ENCODE measurements at regions not wholly inside any gene's neighbourhood (a gene's known extent, or its start where the extent isn't known, plus 50 kb on each side); places are given as distances from the start of the nearest gene placed in this dataset.
"Not testable (repeated sequence)": the region's sequence is repeated elsewhere in the genome, so short reads cannot be mapped to it uniquely, and the experiment has no call there.

DNA sequence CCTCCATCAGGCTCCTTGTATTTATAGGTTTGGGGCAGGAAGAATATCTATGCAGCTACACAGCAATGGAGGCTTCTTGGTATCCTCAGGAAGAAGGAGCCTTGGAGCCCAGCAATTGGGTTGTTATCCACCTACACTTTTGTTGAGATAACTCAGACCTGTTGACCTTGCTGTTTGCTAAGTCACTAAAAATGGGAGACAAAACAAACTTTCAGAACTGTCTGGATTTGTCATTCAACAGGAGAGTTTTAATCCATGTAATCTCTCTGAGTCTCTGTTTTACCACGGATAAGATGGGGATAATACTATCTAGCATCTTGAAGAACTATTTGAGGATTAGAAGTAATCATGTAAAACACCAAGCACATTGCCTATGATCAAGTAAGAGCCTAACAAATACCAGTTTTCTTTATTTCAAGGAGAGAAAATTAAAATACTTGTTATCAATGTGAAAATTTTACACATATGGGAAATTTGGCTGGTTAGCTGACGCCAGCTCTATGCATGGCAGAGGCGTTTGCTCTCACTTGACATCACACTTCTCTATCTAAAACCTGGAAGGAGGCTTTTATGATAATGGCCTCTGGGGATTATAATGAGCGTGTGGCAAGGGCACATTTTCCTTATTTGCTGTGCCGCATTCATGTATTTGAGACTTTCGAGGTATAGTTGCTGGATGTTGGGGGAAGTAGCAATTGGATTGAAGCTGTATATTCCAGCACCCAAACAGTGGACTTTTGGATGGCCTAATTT lies 215.6 kb downstream of the PDCD6IP start:
- DNase-seq, result no peak

DNA sequence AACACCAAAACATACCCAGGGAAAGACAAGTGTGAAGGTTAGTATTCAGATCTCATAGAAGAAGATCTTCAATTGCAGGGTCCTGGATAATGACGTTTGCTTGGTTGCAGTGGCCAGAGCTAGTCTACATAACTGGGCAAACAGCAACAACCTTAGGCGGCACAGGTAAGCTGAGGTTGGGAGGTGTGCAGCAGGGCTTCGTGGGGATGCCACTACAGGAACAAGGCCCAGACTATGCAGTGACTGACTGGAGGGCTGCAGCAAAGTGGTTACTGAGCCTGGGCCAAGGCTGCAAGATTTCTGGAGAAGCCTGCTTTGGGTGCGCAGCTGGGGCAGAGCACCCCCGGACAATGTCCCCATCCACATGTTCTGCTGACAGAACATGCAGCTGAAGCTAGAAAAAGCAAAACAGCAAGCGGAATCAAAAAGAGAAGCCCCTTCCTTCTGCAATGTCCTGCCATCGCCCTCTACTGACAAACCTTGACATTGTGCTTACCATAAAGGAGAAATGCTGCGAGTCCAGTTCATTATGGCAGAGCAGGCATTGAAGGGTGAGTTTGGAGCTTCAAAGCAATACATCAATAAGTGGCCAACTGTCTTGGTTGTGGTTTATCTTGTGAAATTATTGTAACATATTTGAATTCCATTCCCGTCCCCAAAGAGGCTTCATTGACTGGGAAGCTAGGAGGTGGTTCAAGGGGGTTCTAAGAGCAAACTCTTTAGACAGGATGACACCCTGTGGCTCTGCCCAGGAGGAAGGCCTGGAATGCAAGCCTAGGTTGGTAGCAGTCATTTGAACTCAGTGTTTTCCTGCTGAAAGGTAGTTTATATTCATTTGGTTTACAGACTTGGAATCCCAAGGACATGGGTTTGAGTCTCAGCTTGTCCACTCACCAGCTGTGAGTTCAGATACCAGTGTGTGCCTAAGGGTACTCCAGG lies 217.0 kb downstream of the PDCD6IP start:
- no peak for DNase-seq

DNA sequence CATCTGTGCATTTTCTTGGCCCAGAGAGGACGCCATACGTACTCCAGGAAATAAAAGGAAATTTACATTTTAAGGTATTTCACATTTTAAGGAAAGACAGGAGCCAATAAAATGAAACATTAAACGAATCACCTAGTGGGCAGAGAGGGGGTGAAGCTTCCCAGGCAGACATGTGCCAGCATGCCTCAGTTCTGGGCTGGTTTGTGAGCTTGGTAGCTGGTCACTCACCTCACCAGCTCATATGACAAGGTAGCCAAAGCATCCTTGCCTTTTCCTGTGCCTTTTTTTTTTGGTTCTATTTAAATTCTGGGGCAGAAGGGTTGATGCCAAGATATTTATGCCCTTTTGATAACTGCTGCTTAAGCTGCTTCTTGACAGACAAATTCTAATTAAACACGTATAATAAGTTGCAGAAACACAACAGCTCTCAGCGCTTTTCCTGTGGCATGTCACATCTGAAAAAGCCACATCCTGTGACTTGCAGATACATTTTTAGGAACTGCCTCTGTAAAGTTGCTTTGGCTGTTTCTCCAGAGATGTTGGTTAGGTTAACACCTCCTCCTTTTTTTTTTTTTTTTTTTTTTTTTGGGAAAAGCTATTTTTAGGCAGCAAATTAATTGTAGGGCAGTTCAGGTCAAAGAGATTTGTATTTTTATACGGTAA lies 218.6 kb downstream of the PDCD6IP start:
- no peak for DNase-seq

DNA sequence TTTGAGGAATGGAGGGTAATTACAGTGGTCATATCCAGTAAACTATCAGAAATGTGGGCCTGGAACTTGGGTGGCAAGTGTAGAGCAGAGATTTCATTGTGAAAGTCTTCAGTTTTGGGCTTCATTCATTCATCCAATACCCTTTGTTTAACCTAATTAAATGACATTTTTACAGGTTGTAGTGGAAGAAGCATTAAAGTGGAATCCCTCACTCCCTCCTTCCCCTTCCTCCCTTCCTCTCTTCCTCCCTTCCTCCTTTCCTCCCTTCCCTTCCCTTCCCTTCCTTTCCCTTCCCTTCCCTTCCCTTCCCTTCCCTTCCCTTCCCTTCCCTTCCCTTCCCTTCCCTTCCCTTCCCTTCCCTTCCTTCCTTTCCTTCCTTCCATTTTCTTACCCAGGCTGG lies 219.3 kb downstream of the PDCD6IP start:
- no peak for DNase-seq

DNA sequence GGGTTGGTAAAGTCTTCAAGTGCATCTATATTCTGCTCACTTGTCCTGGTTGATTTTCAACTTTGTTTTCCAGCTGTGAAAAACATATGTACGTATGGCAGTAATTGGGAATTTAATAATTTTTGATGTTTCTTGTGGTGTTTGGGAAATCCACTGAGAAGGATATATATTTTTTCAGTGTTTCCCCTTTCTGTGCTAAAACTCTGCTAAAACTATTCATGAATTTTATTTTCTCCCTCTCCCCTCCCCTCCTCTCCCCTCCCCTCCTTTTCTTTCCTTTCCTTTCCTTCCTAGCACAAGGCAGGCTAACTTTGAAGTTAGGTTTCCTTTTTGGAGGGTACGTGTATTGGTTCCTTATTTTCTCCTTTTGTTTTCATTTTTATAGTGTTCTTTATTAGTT lies 220.7 kb downstream of the PDCD6IP start:
- no peak for DNase-seq

DNA sequence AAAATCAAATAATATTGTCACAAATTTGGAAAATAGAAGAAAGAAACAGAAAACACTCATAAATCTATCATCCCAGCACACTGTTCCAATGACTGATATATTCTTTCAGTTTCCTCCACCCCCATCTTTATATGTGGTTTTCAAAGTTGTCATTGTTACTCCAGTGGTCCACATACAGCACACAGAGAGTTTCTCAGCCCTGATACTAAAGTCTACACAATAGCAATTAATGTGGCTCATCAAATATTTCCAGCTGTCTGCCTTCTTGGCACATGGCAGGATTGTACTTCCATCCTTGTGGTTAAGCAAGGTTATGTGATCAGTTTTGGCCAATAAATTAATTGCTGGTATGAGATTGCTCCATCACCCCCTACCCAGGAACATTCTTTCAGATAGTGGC lies 221.7 kb downstream of the PDCD6IP start:
- no peak for DNase-seq

DNA sequence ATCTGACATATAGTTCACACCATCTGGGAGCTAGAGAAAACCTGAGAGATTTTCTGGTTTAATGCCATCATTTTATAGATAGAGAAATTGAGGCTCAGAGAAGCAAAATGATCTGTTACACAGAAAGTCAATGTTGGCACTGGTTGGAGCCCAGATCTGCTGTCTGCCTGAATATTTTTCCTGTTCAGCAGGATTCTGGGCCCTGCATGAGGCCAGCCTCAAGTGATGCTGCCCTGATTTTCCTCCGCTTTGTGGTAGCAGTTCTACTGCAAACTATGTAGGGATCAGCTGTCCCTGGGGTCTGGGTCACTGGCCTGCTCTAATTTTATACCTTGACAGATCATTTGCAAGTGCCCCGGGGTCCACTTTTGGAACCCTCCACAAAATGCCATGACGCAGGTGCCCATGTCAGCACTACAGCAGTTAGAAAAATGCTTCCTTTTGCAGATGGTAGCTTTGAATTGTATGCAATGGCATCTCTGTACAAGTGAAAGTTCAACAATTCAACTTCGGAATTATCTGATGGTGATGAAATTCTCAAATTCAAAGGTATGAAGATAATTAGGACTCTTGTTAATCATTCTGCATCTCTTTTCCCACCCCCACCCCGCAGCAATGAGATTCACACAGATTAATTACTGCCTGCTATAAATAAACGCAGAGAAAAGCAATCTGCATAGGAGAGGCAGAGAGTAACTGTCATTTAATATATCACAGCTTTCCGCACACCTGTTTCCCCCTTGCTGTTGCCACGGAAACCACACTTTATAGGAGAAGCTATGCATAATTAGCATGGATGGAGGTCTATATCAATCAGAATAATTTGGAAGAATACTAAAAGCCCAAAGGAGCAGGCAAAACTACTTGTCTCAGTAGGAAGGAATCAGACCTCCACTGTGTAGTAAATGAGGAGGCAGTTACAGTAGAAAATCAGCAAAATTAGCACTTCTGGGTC lies 222.6 kb downstream of the PDCD6IP start:
- no peak for DNase-seq

DNA sequence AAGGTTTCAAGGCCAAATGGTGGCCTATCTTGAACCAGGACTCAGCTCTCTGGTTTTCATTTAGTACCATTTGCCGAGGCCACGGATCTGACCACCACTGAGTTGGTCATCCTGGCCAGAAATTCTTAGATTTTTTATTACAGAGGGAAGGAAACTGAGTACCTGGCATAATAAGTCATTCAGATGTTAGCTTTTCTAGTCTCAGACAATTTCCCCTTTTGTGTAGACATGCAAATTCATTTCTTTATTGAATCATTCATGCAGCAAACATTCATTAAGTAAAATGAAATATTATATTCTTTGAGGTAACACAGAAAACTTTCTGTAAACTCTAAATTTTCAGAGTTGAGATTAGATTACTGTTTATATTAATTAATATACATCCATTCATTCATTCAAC lies 223.7 kb downstream of the PDCD6IP start:
- no peak for DNase-seq

DNA sequence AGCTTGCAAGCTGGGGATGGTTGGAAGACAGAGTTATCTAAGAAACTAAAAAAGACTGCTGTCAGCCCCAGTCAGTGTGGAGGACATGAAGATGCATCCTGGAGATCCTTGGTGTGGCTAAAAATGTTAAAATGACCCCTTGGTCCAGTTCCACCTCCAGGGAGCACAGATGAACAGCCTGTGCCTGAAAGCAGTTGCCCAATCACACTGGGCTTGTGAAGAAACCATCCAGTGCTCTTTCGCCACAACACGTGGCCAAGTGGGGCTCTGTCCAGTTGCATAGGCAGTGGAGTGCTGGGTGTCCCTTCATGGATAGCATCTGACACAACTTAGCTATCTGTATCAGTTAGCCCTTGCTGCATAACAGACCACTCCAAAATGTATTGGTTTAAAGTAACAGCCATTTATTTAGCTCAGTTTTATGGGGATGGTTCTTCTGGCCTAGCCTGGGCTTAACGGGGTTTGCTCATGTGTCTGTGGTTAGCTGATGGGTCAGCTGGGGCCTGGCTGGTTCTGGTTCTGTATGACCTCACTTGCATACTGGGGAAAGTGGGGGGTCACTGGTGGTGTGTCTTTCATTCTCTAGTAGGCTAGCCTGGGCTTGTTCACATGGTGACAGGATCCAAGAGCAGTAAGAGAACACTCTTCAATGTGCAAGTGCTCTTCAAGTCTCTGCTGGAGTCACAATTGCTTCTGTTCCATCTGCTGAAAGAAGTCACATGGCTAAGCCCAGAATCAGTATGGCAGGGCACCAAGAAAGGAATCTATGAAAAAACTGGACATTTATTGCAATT lies 226.2 kb downstream of the PDCD6IP start:
- no peak for DNase-seq

DNA sequence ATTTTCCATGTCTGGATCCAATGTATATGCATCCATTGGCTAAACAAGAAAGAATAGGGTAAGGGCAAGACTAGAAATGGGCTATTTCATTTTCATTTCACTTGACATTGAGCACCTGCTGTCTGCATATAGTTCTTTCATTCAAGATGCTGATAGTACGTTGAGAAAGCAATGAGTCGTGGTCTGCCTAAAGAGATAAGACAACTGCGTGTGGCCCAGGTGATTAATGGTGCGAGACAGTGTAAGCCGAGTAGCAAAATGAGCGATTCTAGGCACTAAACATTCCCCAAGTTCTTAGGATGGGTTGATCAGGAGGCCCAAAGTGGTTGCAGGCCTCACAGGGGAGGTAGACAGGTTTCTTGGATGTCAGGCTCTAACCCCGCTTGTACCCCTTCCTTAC lies 235.4 kb downstream of the PDCD6IP start:
- DNase-seq, result no peak

DNA sequence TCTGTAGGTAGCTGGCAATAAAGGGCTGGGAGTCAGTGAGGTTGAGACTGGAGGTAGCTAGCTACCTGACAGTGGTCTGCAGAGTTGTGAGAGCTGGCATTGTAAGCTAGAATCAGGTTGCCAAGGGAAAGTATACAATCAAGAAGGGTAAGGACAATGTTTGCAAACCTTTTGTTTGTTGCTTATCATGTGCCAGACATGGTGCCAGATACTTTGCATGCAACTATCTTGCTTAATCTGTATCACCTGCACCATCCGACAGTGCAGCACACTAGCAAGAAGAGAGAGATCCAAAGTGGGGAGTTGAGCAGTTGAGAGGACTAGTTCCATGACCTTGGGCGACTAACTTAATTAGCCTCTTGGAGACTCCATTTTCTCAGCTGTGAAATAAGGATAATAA lies 236.4 kb downstream of the PDCD6IP start:
- DNase-seq, result no peak

DNA sequence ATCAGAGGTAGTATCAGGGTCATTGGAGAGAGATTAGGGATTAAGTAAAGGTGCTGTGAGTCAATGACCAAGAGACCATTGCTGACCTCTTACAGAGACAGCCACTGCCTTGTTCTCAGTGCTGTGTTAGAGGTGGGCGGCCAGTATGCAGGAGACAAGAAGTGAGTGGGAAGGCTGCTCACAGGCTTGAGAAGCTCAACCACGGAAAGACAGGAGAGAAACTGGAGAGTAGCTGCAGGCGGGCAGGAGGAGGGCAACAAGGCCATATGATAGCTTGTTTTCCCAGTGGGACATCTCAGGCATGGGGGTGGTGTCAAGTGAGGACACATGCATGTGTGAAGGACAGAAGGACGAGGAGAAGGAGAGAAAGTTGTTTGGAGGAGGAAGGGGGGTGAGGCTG lies 237.3 kb downstream of the PDCD6IP start:
- no peak for DNase-seq

DNA sequence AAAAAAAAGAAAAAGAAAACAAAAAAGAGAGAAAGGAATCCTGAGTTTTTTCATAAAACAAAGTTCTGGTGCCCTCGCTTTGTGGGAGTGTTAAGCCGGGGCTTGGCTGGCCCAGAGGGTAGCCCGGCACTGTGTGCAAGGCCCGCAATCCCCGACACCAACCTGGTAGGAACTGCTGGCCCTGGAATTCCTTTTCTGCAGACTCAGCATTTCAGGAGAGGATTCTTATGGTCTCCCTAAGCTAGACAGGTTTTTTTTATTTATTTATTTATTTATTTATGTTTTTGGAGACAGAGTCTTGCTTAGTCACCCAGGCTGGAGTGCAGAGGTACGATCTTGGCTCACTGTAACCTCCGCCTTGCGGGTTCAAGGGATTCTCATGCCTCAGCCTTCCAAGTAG lies 238.8 kb downstream of the PDCD6IP start:
- no peak for DNase-seq

DNA sequence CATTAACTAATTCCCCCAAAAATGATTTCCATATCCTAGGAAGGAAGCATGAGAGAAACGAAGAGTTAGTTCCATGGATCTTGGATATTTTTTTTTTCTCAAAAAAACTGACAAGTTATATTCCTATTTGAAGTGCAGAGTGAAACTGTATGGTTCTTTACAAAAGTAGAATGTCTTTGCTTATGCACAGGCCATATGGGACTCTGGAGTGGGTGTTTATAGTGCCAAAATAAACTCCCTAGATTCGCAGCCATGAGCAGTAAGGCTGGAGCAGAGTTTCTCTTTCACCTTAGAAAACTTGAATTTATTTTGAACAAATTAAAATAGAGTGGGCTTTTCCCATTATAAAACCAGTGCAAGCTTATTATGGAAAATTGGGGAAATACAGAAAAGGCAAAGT lies 239.7 kb downstream of the PDCD6IP start:
- no peak for DNase-seq

DNA sequence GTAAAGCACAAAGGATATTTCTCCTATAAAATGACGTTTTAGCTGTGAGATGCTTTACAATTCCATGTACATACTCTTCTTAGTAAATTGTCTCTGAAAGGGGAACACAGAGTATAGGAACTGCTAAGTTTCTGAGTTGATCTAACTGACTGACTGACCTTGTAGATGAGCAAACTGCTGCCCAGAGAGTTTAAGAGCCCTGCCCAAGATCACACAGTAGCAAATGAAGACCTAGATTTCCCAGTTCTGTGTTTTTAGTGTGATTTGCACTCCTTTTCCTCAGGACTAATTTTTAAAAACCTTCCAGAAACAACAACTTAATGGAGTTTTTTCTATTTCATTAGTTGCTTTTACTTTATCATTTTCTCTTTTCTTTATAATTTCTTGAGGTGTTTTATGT lies 247.7 kb downstream of the PDCD6IP start:
- no peak for DNase-seq

DNA sequence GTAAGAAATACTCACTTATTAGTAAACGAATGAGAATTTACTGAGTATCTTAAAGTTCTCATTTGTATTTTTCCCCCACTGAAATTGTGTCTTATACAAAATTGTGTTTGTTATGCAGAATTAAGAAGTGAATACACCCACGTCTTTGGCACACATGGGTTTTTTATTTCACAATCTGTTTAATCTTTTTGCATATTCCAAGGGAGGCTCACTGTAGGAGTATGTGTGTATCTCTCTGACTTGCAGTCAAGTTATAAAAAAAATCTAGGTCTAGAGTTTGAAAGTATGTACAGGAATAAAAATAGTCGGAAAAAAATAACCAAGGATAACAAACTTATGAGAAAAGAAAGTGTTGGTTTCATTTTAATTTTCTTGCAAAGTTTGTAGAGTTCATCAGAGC lies 255.2 kb downstream of the PDCD6IP start:
- no peak for DNase-seq

DNA sequence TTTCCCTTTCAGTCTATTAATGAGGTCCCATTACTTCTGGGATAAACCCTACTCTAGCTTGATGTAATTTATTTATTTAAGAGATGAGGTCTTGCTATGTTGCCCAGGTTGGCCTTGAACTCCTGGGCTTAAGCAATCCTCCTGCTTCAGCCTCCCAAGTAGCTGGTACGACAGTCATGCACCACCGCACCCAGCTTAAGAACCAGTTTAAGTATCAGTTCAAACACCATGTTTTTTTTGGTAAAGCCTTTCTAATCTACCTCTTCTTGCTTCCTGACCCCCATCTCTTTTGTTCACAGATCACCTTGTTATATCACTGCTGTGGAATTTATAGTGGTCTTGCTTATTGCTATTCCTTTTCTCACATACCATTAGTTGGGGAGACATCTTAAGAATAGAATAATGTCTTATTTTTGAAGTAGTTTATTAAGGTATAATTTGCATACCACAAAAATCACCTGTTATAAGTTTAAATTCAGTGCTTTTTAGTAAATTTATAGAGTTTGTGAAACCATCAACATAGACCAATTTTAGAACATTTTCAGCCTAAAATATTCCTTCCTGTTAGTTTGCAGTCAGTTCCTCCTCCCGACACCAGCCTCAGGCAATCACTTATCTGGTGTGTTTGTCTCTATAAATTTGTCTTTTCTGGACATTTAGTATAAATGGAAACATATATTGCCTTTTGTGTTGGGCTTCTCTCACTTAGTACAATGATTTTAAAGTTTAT lies 257.9 kb downstream of the PDCD6IP start:
- DNase-seq, result no peak

DNA sequence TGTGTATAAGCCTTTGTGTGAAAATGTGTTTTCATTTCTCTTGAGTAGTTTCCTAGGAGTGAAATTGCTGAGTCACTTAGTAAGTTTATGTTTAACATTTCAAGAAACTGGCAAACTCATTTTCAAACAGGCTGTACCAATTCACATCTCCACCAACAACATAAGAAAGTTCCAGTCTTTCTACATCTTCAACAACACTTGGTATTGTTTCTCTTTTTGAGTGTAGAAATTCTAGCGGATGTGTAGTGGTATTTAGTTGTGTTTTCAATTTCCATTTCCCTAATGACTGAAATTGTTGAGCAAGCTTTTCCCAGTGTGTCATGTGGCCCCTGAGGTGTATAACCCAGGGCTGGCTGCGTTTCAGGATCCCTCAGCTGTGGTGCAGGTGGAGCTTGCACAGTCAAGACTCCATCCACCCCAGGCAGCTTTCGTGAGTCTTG lies 258.5 kb downstream of the PDCD6IP start:
- peak; percentile 7 for DNase-seq

DNA sequence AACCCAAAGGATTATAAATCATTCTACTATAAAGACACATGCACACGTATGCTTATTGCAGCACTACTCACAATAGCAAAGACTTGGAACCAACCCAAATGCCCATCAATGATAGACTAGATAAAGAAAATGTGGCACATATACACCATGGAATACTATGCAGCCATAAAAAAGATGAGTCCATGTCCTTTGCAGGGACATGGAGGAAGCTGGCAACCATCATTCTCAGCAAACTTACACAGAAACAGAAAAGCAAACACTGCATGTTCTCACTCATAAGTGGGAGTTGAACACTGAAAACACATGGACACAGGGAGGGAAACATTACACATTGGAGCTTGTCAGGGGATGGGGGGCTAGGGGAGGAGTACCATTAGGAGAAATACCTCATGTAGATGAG lies 262.6 kb downstream of the PDCD6IP start:
- DNase-seq, result not testable (repeated sequence)

DNA sequence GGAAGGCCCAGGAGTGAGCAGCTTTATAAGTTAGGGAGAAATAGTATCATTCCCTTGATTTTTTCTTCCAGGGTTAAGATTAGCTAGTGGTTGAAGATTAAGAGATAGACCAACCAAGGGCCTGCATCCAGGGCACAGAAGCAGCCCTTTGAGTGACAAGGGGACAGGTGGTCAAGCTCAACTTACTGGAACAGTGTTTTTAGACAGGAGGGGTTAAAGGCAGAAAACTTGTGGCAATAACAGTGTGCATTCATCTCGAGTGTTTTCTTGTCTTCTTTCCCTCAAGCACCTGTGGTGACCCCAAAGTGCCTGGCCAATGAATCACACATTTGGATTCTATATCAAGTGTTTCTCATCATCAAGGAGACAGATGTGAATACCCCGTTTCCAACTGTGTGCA lies 267.5 kb downstream of the PDCD6IP start:
- DNase-seq, result no peak

DNA sequence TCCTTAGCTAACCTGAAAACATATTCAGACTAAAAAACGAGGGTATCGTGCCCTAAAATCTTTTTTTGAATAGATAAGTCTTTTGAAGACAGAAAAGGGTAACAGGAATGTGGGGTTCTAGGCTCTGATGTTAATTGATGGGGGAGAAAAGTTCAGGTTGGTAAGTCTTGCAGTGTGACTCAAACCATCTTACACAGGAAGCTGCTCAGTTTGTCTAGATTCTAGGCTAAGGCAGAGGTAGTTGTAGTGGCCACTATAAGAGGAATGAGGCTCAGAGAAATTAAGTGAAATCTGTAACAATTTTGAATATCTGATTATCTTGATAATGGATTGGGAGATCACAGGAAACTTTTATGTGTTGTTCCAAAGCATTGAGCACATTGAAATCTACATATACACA lies 267.9 kb downstream of the PDCD6IP start:
- DNase-seq, result no peak

Measured in DMS53 (cell line).